Loucy (cell line): ENCODE measurements at regions not wholly inside any gene's neighbourhood (a gene's known extent, or its start where the extent isn't known, plus 50 kb on each side); places are given as distances from the start of the nearest gene placed in this dataset.

ENCODE experiments used
- CTCF ChIP-seq: fragments of 200-600 bp; sonication (generic); conservative IDR thresholded peaks from 2 replicates; pipeline ENCODE4 v1.5.1; 2014; ENCODE audit warnings: mild to moderate bottlenecking, antibody characterized with exemption, low read length
- EZH2phosphoT487 ChIP-seq: fragments of 200-600 bp; IDR thresholded peaks from 2 replicates; pipeline ENCODE4 v1.6.1; 2018; ENCODE audit warnings: antibody characterized with exemption, mild to moderate bottlenecking, moderate library complexity, borderline replicate concordance

DNA sequence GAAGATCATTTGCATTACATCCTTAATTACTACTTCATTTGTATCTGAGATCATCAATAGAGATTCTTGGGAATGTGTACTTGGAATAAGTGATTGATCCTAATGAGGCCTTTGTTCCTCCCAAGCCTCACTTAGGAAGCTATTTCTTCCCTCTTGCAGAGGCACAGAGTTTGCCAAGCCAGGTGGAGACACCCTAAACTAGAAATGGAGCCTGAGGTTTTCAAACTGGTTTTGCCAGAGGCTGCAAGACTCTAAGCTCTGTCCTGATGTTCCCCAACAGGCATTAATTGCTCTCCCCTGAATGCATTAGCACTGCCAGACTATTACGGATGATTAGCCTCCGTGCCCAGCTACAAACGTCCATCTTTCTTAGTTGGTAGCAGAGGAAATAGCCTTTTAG is 125.2 kb upstream of the LGALSL start:
- TF ChIP-seq EZH2phosphoT487, result no peak
- TF ChIP-seq CTCF, result no peak
